ENCODE measurements at regions not wholly inside any gene's neighbourhood (a gene's known extent, or its start where the extent isn't known, plus 50 kb on each side); places are given as distances from the start of the nearest gene placed in this dataset.

DNA sequence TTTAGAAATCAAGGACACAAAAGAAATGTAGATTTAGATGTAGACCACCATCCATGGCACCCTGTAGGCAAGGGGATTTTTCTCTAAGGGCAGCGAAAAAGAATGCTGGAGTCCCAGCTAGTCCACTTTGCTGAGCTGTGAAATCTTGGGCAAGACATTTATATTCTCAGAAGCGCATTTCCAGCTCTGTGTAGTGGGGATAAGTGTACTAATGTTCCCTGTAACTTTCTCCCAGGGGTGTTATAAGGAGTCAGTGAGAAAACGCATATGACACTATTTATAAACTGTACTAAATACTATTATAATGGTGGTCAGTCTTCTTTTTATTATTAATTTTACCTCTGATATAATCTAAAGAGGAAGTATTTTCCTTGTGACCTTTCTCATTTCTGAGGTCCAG lies 133.4 kb upstream of the FRMD6 start:
- no peak for TF ChIP-seq POLR2A (IDR thresholded peaks at IDR 0.05)
- TF ChIP-seq, protein P1, sequence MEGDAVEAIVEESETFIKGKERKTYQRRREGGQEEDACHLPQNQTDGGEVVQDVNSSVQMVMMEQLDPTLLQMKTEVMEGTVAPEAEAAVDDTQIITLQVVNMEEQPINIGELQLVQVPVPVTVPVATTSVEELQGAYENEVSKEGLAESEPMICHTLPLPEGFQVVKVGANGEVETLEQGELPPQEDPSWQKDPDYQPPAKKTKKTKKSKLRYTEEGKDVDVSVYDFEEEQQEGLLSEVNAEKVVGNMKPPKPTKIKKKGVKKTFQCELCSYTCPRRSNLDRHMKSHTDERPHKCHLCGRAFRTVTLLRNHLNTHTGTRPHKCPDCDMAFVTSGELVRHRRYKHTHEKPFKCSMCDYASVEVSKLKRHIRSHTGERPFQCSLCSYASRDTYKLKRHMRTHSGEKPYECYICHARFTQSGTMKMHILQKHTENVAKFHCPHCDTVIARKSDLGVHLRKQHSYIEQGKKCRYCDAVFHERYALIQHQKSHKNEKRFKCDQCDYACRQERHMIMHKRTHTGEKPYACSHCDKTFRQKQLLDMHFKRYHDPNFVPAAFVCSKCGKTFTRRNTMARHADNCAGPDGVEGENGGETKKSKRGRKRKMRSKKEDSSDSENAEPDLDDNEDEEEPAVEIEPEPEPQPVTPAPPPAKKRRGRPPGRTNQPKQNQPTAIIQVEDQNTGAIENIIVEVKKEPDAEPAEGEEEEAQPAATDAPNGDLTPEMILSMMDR (IDR thresholded peaks at IDR 0.05): no peak

All from adrenal gland (tissue), 5 donors.